HG03039 (cell line): ENCODE measurements at regions not wholly inside any gene's neighbourhood (a gene's known extent, or its start where the extent isn't known, plus 50 kb on each side); places are given as distances from the start of the nearest gene placed in this dataset.

Source experiments
- ATAC-seq: cut with Tn5 transposase; IDR thresholded peaks from one replicate; pipeline ENCODE4 v1.9.1; 2021; ENCODE audit warnings: mild to moderate bottlenecking, moderate library complexity; ENCODE audit not compliant: unreplicated experiment

- no peak for ATAC-seq
These were observed 140.6 kb downstream of the IRS2 start for GRCh38 chr13:109645831-109646230.

- no peak for ATAC-seq
These were observed 141.4 kb downstream of the IRS2 start for GRCh38 chr13:109644956-109645355.

DNA sequence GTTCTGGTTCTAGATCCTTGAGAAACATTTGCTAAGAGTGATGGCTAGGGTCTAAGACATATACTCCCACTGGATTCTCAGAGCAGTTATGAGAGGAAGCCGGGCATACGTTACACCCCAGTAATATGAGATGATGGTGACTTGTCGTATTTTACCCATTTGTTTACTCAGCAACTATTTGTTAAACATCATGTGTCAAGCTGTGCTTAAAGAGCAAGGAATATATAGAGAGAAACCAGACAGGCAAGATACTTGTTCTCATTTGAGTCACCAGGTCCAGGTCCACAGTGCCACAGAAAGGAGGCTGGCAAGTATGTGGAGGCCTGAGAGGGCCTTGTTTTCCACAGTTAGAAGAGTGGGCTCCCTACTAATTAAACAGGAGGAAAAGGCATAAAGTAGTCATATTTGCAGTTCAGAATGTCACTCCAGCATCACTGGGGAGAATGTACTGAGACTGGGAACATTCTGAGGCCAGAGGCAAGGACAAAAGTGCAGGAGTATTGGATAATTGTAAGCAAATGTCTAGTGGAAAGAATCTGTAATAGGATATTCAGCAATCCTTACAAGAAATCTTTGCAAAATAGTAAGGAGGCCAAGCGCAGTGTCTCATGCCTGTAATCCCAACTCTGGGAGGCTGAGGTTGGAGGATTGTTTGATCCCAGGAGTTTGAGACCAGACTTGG is 142.2 kb downstream of the IRS2 start:
- ATAC-seq, result no peak

GRCh38 chr13:109642358-109642757 is 144.0 kb downstream of the IRS2 start:
- no peak for ATAC-seq

GRCh38 chr13:109636736-109637135 is 149.6 kb downstream of the IRS2 start:
- ATAC-seq, result no peak

DNA sequence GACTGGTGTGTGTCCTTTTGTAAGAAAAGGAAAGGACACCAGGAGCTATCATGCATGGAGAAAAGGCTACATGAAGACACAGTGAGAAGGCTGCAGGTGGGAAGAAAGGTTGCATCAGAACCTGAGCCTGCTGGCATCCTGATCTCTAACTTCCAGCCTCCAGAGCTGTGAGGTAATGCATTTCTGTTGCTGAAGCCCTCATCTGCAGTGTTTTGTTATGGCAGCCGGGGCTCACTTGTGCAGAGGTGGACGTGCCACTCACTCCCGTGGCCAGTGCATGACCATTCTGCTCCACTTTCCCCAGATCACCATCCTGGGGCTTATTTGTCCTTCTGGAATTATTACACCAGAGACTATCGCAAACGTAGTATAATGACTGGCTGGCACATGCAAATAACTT is 155.3 kb downstream of the IRS2 start:
- ATAC-seq, result no peak

DNA sequence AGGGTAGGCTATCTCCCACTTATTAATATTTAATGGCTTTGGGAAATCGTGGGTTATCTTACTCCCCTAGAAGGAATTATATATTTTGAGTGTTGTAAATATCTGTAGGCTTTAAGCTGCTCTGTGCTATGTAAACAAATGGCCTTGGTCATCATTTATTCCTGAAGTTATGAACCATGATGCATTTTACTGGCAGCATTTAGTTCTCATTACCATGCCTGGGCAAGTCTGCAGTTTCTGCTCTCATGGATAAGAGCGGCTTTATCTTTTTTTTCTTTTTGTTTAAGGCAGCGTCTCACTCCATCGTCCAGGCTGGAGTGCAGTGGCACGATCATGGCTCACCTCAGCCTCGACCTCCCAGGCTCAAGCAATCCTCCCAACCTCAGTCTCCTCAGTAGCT is 156.1 kb downstream of the IRS2 start:
- no peak for ATAC-seq

DNA sequence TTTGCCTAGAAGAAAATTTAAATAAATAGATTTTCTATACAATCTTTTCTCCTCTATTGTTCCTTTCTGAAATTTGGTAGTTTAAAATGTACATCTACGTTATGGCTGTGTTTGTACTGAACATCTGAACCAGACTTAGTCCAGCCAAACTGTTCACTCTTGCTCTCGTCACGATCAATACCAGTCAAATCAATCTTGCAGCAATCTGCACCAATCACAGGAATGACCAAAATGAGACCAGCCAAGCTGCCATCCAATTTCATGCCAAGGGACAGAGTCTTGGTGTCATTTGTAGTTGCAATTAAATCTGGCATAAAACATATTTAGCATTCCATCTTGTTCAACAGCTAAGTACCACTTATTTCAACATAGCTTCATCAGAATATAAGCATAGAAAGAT is 156.6 kb downstream of the IRS2 start:
- ATAC-seq, result no peak

DNA sequence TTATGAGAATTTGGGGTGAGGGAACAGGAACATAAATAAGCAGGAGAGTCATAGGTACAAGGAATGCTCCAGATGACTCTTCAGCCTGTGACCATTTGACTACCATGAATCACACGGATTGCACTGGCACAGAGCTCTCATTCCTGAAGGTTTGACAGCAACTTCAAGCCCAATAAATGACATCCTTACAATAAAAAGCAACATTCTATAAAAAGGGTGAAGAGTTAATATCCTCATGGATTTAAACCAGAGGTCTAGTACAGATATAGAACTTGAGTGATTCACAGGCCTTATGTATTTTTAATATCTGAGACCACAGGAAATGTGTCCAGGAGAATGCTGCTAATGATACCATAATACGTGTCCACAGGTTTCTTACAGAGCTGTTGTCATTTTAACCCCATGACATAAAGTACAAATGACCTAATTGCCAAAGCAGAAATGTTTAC is 158.1 kb downstream of the IRS2 start:
- no peak for ATAC-seq

DNA sequence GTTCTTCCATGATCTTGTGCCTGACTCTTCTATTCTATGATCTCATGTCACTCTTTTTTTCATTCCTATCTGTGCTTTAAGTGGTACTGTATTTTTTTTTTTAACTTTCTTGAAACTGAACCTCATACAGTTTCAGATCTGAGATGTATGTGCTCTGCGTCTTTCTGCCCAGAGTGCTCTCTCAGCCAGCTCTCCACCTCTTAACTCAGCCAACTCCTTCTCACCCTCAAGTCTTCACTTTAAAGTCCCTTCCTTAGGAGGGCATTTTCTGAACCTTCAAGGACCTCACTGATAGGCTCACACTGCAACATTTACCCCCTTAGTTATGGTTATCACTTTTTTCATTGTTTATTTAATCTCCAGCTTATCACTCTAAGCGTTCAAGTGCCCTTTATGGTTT is 158.7 kb downstream of the IRS2 start:
- ATAC-seq, result no peak

GRCh38 chr13:109626386-109627171 is 159.8 kb downstream of the IRS2 start:
- no peak for ATAC-seq

DNA sequence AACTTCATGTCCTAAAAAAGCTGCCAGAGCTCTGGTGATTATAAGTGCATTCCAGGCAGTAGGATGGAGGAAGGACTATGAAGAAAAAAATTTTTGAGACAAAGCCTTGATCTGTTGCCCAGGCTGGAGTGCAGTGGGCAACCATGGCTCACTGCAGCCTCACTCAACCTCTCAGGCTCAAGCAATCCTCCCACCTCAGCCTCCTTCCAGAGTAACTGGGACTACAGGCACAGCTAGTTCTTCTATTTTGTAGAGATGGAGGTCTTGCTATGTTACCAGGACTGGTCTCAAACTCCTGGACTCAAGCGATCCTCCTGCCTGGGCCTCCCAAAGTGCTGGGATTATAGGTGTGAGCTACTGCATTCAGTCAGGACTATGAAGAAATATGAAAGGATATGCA is 161.2 kb downstream of the IRS2 start:
- no peak for ATAC-seq

DNA sequence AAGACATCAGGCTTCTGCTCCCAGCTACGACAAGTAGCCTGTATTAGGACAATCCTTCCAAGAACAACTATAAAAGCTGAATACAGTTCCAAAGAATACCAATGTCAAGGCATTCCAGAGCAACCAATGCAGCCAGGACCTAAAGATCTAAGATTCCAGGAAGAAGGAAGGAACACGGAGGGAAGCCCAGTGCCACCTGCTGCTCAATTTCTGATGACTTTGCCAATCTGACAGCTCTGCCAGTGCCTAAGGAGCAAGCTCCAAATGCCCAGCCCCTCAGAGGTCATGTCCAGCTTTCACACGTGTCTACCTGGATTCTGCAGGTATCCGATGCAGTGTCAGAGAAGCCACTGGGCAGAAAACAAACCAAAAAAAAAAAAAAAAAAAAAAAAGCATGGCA is 164.4 kb downstream of the IRS2 start:
- ATAC-seq, result no peak

- no peak for ATAC-seq
These were observed 170.5 kb downstream of the IRS2 start for GRCh38 chr13:109615721-109616420.

DNA sequence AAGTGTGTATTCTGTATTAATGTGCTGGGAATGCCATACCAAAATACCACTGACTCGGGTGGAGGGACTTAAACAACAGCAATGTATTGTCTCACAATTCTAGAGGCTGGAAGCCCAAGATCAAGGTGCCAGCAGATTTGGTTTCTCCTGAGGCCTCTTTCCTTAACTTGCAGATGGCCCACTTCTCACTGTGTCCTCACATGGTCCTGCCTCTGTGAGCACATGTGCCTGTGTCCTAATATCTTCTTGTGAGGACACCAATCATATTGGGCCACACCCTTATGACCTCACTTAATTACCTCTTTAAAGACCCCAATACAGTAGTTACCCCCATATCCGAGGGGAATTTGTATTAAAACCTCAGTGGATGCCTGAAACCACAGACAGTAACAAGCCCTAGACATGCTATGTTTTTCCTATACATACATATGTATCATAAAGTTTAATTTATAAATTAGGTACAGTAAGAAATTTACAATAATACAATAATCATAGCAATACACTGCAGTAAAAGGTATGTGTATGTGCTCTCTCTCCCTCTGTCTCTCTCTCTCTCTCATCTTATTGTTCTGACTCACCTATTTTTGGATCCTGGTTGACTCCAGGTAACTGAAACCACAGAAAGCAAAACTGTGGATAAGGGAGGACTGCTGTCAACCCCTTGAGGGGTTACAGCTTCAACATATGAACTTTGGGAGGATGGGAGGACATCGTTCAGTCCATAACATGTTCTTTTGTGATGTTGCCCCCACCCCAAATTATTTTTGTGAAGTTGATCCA is 174.3 kb downstream of the IRS2 start:
- no peak for ATAC-seq

DNA sequence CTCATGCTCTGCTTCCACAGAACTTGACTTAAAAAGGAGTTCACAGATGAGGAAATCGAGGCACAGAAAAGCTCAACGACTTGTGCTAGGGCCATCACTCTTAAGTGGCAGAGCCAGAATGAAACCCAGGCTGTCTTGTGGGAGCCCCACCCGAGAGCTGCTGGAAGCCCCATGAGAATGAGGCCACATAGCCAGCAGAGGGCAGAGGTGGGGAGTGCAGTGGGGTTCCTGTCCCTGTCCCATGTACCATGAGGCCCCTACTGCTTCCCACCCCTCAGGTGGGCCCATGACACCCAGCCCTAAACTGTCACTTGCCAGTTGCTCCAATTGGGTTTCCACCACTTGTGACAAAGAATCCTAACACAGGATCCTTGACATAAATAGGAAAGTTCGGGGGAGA is 175.9 kb downstream of the IRS2 start:
- no peak for ATAC-seq

GRCh38 chr13:109608503-109608902 is 177.9 kb downstream of the IRS2 start:
- no peak for ATAC-seq

- no peak for ATAC-seq
These were observed 178.3 kb downstream of the IRS2 start for GRCh38 chr13:109608059-109608458.

DNA sequence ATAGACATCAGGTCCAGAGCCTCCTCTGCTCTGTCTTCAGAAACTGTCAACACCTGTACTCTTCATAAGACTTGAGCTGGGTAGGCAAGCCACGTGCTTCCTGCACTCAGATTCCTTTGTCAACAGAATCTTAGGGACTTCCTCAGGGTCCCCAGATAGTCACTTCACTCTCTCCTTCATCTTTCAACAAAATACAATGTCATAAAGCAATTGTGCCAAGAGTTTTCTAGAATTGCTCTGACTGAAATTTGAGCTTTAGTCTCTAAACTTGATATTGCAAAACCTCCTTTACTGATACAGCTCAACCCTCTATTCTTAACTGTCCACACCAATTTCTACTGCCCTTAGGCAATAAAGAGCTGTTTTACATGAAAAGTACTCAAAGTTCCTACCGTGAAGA is 179.9 kb downstream of the IRS2 start:
- no peak for ATAC-seq

- no peak for ATAC-seq
These were observed 180.5 kb downstream of the IRS2 start for GRCh38 chr13:109605846-109606245.

DNA sequence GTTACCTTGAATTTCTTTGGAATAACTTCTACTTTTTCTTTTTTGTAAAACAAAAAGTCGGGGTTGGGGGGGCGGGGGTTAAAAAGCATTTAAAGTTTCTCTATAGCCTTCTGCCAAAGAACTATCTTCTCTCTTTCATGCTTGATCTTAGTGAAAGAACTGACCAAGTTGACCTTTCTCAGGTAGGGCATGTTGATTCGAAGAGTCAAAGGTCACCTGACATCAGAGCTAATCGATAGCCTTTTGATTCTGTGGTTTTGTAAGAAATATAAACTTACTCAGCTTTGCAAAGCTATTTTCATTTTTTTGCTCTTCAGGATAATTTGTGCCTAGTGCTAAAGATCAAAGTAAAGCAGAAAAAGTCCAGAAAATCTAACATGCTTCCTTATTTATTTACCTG is 181.5 kb downstream of the IRS2 start:
- no peak for ATAC-seq
